ENCODE measurements at regions not wholly inside any gene's neighbourhood (a gene's known extent, or its start where the extent isn't known, plus 50 kb on each side); places are given as distances from the start of the nearest gene placed in this dataset.

DNA sequence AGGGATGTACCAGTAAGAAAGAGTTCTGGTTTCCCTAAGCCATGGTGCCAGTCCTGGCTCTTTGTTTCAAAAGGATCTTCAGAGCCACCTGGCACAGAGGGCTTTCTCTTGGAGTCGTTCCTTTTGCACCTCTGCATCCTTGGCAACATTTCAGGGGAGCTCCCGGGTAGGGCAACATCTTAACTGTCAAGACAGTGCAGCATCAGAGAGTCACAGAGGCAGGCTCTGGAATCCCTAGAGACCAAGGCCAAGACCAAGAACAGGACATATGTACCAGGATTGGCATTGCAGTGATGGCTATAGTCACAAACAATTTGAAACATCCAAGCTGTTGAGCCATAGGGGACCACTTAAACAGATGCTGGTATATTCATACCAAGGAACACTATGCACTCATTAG, 129.4 kb upstream of the ADPGK start:
- no peak for TF ChIP-seq YY1 (IDR thresholded peaks at IDR 0.05)
- no peak for TF ChIP-seq FOXA2 (IDR thresholded peaks at IDR 0.05)
- no peak for TF ChIP-seq TAF1 (conservative IDR thresholded peaks at IDR 0.05)
- no peak for TF ChIP-seq JUND (IDR thresholded peaks at IDR 0.05)
- TF ChIP-seq NR2F2 (IDR thresholded peaks at IDR 0.05): no peak
- TF ChIP-seq, protein P1, sequence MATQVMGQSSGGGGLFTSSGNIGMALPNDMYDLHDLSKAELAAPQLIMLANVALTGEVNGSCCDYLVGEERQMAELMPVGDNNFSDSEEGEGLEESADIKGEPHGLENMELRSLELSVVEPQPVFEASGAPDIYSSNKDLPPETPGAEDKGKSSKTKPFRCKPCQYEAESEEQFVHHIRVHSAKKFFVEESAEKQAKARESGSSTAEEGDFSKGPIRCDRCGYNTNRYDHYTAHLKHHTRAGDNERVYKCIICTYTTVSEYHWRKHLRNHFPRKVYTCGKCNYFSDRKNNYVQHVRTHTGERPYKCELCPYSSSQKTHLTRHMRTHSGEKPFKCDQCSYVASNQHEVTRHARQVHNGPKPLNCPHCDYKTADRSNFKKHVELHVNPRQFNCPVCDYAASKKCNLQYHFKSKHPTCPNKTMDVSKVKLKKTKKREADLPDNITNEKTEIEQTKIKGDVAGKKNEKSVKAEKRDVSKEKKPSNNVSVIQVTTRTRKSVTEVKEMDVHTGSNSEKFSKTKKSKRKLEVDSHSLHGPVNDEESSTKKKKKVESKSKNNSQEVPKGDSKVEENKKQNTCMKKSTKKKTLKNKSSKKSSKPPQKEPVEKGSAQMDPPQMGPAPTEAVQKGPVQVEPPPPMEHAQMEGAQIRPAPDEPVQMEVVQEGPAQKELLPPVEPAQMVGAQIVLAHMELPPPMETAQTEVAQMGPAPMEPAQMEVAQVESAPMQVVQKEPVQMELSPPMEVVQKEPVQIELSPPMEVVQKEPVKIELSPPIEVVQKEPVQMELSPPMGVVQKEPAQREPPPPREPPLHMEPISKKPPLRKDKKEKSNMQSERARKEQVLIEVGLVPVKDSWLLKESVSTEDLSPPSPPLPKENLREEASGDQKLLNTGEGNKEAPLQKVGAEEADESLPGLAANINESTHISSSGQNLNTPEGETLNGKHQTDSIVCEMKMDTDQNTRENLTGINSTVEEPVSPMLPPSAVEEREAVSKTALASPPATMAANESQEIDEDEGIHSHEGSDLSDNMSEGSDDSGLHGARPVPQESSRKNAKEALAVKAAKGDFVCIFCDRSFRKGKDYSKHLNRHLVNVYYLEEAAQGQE (IDR thresholded peaks at IDR 0.05): no peak
- TF ChIP-seq GABPA (IDR thresholded peaks at IDR 0.05 in 1 of 2, conservative IDR thresholded peaks at IDR 0.05 in 1 of 2): no peak
- no peak for TF ChIP-seq HNF4G (IDR thresholded peaks at IDR 0.05)
- TF ChIP-seq FOXA1 (IDR thresholded peaks at IDR 0.05): no peak
- TF ChIP-seq EGR1 (IDR thresholded peaks at IDR 0.05; ENCODE audit: low read depth in 2 of 2): no peak
- TF ChIP-seq, protein P2, sequence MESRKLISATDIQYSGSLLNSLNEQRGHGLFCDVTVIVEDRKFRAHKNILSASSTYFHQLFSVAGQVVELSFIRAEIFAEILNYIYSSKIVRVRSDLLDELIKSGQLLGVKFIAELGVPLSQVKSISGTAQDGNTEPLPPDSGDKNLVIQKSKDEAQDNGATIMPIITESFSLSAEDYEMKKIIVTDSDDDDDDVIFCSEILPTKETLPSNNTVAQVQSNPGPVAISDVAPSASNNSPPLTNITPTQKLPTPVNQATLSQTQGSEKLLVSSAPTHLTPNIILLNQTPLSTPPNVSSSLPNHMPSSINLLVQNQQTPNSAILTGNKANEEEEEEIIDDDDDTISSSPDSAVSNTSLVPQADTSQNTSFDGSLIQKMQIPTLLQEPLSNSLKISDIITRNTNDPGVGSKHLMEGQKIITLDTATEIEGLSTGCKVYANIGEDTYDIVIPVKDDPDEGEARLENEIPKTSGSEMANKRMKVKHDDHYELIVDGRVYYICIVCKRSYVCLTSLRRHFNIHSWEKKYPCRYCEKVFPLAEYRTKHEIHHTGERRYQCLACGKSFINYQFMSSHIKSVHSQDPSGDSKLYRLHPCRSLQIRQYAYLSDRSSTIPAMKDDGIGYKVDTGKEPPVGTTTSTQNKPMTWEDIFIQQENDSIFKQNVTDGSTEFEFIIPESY (IDR thresholded peaks at IDR 0.05): no peak
- TF ChIP-seq, protein P3, sequence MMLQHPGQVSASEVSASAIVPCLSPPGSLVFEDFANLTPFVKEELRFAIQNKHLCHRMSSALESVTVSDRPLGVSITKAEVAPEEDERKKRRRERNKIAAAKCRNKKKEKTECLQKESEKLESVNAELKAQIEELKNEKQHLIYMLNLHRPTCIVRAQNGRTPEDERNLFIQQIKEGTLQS (IDR thresholded peaks at IDR 0.05): no peak
- TF ChIP-seq RAD21 (IDR thresholded peaks at IDR 0.05): no peak
- no peak for TF ChIP-seq HNF4A (conservative IDR thresholded peaks at IDR 0.05)
- TF ChIP-seq, protein P4, sequence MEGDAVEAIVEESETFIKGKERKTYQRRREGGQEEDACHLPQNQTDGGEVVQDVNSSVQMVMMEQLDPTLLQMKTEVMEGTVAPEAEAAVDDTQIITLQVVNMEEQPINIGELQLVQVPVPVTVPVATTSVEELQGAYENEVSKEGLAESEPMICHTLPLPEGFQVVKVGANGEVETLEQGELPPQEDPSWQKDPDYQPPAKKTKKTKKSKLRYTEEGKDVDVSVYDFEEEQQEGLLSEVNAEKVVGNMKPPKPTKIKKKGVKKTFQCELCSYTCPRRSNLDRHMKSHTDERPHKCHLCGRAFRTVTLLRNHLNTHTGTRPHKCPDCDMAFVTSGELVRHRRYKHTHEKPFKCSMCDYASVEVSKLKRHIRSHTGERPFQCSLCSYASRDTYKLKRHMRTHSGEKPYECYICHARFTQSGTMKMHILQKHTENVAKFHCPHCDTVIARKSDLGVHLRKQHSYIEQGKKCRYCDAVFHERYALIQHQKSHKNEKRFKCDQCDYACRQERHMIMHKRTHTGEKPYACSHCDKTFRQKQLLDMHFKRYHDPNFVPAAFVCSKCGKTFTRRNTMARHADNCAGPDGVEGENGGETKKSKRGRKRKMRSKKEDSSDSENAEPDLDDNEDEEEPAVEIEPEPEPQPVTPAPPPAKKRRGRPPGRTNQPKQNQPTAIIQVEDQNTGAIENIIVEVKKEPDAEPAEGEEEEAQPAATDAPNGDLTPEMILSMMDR (IDR thresholded peaks at IDR 0.05; ENCODE audit: low read depth, low read length, missing input control): no peak
- TF ChIP-seq, protein P5, sequence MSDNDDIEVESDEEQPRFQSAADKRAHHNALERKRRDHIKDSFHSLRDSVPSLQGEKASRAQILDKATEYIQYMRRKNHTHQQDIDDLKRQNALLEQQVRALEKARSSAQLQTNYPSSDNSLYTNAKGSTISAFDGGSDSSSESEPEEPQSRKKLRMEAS (IDR thresholded peaks at IDR 0.05): no peak
- TF ChIP-seq RXRA (IDR thresholded peaks at IDR 0.05): no peak
- H3K4me1 ChIP-seq (ENCODE audit: control insufficient read depth in 4 of 4, insufficient read depth in 4 of 4, low read length in 3 of 4): no peaks in the 10 kb centered on the region
- no peak overlapping the region for H3K27ac ChIP-seq (ENCODE audit: low read depth in 1 of 2, low read length in 2 of 2)
- no peaks in the 10 kb centered on the region for H3K27me3 ChIP-seq (ENCODE audit: control insufficient read depth in 4 of 4, insufficient read depth in 4 of 4, low read length in 3 of 4)
- no peaks in the 10 kb centered on the region for H3K9me3 ChIP-seq (ENCODE audit: control insufficient read depth in 4 of 4, low read length in 3 of 4)
- no peak overlapping the region for H3K4me3 ChIP-seq (ENCODE audit: low read depth in 1 of 3, low read length in 3 of 3)
- DNase-seq (ENCODE audit: low spot score): no peak
- WGBS: 70% methylated on average over 2 of the region's 2 CpGs
- no peaks in the 10 kb centered on the region for H3K36me3 ChIP-seq (ENCODE audit: control insufficient read depth in 4 of 4, insufficient read depth in 3 of 4, low read depth in 1 of 4, low read length in 3 of 4)
- H3K9ac ChIP-seq (ENCODE audit: low read depth in 1 of 2, low read length in 2 of 2): no peak overlapping the region

DNA sequence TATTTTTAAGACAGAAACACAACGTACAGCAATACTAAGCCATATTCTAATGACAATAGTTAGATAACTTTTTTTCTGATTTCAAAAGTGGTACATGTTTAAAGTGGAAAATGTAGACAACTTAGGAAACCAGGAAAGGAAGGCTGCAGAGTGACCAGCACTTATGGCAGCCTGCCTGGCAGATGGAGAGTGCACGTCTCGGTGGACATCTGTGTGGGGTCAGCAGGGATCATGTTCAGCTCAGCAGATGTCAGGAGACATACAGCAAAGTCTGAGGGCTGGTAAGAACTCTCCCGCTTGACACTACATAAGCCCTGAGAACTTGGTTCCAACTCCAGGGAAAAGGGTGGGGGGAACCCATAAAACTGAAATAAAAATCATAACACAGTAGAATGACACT, 128.6 kb upstream of the ADPGK start:
- 49% methylated on average over 4 of the region's 4 CpGs for WGBS
- TF ChIP-seq NR2F2 (IDR thresholded peaks at IDR 0.05) (peak; percentile 38), EGR1 (IDR thresholded peaks at IDR 0.05; ENCODE audit: low read depth in 2 of 2) (no peak), JUND (IDR thresholded peaks at IDR 0.05) (no peak), RXRA (IDR thresholded peaks at IDR 0.05) (no peak)
- Histone ChIP-seq H3K9me3 (ENCODE audit: control insufficient read depth in 4 of 4, low read length in 3 of 4) (no peaks in the 10 kb centered on the region), H3K27me3 (ENCODE audit: control insufficient read depth in 4 of 4, insufficient read depth in 4 of 4, low read length in 3 of 4) (no peaks in the 10 kb centered on the region), H3K4me3 (ENCODE audit: low read depth in 1 of 3, low read length in 3 of 3) (no peak overlapping the region), H3K4me1 (ENCODE audit: control insufficient read depth in 4 of 4, insufficient read depth in 4 of 4, low read length in 3 of 4) (no peaks in the 10 kb centered on the region), H3K36me3 (ENCODE audit: control insufficient read depth in 4 of 4, insufficient read depth in 3 of 4, low read depth in 1 of 4, low read length in 3 of 4) (no peaks in the 10 kb centered on the region), H3K9ac (ENCODE audit: low read depth in 1 of 2, low read length in 2 of 2) (no peak overlapping the region), H3K27ac (ENCODE audit: low read depth in 1 of 2, low read length in 2 of 2) (no peak overlapping the region)
- DNase-seq (ENCODE audit: low spot score): no peak
